RWPE2 (cell line): ENCODE measurements at regions not wholly inside any gene's neighbourhood (a gene's known extent, or its start where the extent isn't known, plus 50 kb on each side); places are given as distances from the start of the nearest gene placed in this dataset.
"Not testable (repeated sequence)": the region's sequence is repeated elsewhere in the genome, so short reads cannot be mapped to it uniquely, and the experiment has no call there.

ENCODE experiments used
- ATAC-seq: fragments of 200-7000 bp; cut with Tn5 transposase; 3 replicates; pipeline ENCODE4 v1.9.1; 2021; ENCODE audit warnings: low read depth
- DNase-seq: peaks from one replicate; pipeline ENCODE4 v3.0.0-alpha.2; 2020; ENCODE audit warnings: low spot score
- H3K27ac ChIP-seq: fragments of 450-650 bp; 2 replicates; pipeline ENCODE4 v1.5.1; 2017; ENCODE audit warnings: mild to moderate bottlenecking; ENCODE audit not compliant: poor library complexity, severe bottlenecking
- H3K27me3 ChIP-seq: fragments of 250-450 bp; sonication (Bioruptor Pico); 2 replicates; pipeline ENCODE4 v1.5.1; 2021; ENCODE audit warnings: mild to moderate bottlenecking, moderate library complexity; ENCODE audit not compliant: insufficient read depth, poor library complexity, severe bottlenecking
- H3K36me3 ChIP-seq: fragments of 250-450 bp; sonication (Bioruptor Pico); 2 replicates; pipeline ENCODE4 v1.5.1; 2020; ENCODE audit warnings: low read depth, mild to moderate bottlenecking, moderate library complexity
- H3K4me1 ChIP-seq: fragments of 250-450 bp; sonication (Bioruptor Pico); 2 replicates; pipeline ENCODE4 v1.5.1; 2021; ENCODE audit warnings: mild to moderate bottlenecking, moderate library complexity; ENCODE audit not compliant: insufficient read depth, poor library complexity, severe bottlenecking
- H3K4me3 ChIP-seq: fragments of 250-450 bp; sonication (Bioruptor Pico); 2 replicates; pipeline ENCODE4 v1.5.1; 2021; ENCODE audit warnings: mild to moderate bottlenecking, moderate library complexity; ENCODE audit not compliant: severe bottlenecking
- H3K9me3 ChIP-seq: fragments of 250-450 bp; sonication (Bioruptor Pico); 2 replicates; pipeline ENCODE4 v1.5.1; 2021; ENCODE audit warnings: mild to moderate bottlenecking, moderate library complexity; ENCODE audit not compliant: severe bottlenecking
- TF ChIP-seq, protein P1 (sequence below): fragments of 450-650 bp; IDR thresholded peaks from one replicate; pipeline ENCODE4 v1.5.1; 2017; ENCODE audit warnings: mild to moderate bottlenecking, moderate library complexity; ENCODE audit not compliant: poor library complexity, severe bottlenecking

- no peaks in the 10 kb centered on the region for H3K36me3 ChIP-seq
- ATAC-seq (no peak), DNase-seq (no peak)
- H3K27me3 ChIP-seq: no peaks in the 10 kb centered on the region
- H3K27ac ChIP-seq: no peak overlapping the region
- no peaks in the 10 kb centered on the region for H3K9me3 ChIP-seq
- no peak overlapping the region for H3K4me3 ChIP-seq
- TF ChIP-seq, protein P1, sequence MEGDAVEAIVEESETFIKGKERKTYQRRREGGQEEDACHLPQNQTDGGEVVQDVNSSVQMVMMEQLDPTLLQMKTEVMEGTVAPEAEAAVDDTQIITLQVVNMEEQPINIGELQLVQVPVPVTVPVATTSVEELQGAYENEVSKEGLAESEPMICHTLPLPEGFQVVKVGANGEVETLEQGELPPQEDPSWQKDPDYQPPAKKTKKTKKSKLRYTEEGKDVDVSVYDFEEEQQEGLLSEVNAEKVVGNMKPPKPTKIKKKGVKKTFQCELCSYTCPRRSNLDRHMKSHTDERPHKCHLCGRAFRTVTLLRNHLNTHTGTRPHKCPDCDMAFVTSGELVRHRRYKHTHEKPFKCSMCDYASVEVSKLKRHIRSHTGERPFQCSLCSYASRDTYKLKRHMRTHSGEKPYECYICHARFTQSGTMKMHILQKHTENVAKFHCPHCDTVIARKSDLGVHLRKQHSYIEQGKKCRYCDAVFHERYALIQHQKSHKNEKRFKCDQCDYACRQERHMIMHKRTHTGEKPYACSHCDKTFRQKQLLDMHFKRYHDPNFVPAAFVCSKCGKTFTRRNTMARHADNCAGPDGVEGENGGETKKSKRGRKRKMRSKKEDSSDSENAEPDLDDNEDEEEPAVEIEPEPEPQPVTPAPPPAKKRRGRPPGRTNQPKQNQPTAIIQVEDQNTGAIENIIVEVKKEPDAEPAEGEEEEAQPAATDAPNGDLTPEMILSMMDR: no peak
- no peaks in the 10 kb centered on the region for H3K4me1 ChIP-seq
Observed at GRCh38 chr1:232353001-232353400, 276.9 kb downstream of the SIPA1L2 start.

DNA sequence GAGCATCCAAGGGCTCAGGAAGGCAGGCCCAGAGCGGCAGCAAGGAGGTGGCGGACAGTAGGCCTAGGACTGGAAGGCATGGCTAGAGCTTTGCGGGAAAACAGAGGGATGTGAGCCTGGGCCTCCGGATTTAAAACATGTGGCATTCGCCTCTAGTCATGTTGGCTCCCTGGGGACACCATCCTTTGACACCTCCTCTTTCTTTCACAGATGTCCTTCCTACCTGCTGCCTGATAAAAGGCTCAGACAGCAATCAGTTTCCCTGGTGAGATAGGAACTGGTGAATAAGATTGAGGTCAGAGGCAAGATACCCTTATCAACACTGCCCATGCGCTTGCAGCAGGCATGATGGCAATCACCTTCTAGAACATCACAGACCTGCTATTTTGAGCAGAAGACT, 277.6 kb downstream of the SIPA1L2 start:
- Histone ChIP-seq H3K36me3 (no peaks in the 10 kb centered on the region), H3K27ac (no peak overlapping the region), H3K9me3 (no peaks in the 10 kb centered on the region), H3K4me1 (no peaks in the 10 kb centered on the region), H3K27me3 (no peaks in the 10 kb centered on the region), H3K4me3 (no peak overlapping the region)
- ATAC-seq: no peak
- DNase-seq: no peak
- TF ChIP-seq, protein P1: no peak

DNA sequence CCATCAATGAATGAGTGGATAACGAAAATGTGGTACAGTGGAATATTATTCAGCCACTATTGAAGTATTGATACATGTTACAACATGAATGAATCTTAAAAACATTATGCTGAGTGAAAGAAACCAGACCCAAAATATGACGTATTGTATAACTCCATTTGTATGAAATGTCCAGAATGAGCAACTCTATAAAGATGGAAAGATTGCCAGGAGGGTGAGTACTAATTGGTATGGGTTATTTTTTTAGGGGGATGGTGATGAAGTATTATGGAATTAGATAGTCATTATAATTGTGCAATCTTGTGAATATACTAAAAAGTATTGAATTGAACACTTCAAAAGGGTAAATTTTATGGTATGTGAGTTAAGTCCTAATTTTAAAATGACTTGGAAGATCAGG, 278.6 kb downstream of the SIPA1L2 start:
- no peak for DNase-seq
- H3K36me3 ChIP-seq: no peaks in the 10 kb centered on the region
- TF ChIP-seq, protein P1: no peak
- no peaks in the 10 kb centered on the region for H3K4me1 ChIP-seq
- no peak overlapping the region for H3K4me3 ChIP-seq
- H3K27ac ChIP-seq: no peak overlapping the region
- no peaks in the 10 kb centered on the region for H3K27me3 ChIP-seq
- no peaks in the 10 kb centered on the region for H3K9me3 ChIP-seq
- ATAC-seq: no peak

DNA sequence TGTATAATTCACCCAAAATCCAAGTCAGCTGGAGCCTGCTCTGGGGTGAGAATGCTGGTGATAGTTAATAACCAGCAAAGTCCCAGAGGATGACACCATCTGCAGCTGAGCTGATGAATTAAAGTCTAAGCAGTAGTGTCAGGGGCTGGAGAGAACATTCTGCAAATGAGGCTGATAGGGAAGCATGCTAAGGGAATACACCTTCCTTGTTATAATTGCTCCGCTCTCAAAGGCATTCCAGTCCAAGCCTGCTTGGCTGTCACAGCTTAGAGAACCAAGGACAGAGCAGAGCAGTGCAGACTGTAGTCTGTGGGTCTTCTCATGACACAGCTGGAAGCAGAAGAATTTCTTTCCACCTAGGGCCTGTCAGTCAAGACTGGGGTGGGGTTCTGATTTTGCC, 283.1 kb downstream of the SIPA1L2 start:
- ATAC-seq (no peak), DNase-seq (no peak)
- Histone ChIP-seq H3K9me3 (no peaks in the 10 kb centered on the region), H3K36me3 (no peaks in the 10 kb centered on the region), H3K27ac (no peak overlapping the region), H3K4me3 (no peak overlapping the region), H3K27me3 (no peaks in the 10 kb centered on the region), H3K4me1 (no peaks in the 10 kb centered on the region)
- TF ChIP-seq, protein P1: no peak

DNA sequence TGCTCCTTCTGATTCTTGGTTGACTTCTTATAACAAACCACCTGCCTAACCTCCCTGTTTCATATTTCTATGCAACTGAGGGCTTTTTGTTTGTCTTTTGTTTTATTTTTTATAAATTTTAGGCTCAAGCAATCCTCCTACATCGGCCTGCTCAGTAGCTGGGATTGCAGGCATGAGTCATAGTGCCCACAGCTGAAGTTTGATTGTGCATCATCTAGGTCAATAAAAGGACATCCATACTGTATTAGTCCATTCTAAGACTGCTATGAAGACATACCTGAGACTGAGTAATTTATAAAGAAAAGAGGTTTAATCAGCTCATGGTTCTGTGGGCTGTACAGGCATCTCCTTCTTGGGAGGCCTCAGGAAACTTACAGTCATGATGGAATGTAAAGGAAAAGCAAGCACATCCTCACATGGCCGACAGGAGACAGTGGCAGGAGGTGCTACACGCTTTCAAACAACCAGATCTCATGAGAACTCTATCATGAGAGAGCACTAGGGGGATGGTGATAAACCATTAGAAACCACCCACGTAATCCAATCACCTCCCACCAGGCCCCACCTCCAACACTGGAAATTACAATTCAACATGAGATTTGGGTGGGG, 285.0 kb downstream of the SIPA1L2 start:
- ATAC-seq (no peak), DNase-seq (no peak)
- H3K4me3 ChIP-seq: no peak overlapping the region
- H3K36me3 ChIP-seq: no peaks in the 10 kb centered on the region
- H3K4me1 ChIP-seq: no peaks in the 10 kb centered on the region
- TF ChIP-seq, protein P1: no peak
- no peak overlapping the region for H3K27ac ChIP-seq
- no peaks in the 10 kb centered on the region for H3K9me3 ChIP-seq
- H3K27me3 ChIP-seq: no peaks in the 10 kb centered on the region

GRCh38 chr1:232344186-232344585, 285.7 kb downstream of the SIPA1L2 start:
- H3K27me3 ChIP-seq, ATAC-seq, DNase-seq, H3K4me1 ChIP-seq, H3K4me3 ChIP-seq, H3K27ac ChIP-seq, H3K9me3 ChIP-seq, H3K36me3 ChIP-seq: not testable (repeated sequence)
